DND-41 (cell line): ENCODE measurements at regions not wholly inside any gene's neighbourhood (a gene's known extent, or its start where the extent isn't known, plus 50 kb on each side); places are given as distances from the start of the nearest gene placed in this dataset.

Source experiments
- ATAC-seq: fragments of 200-7000 bp; cut with Tn5 transposase; 3 replicates; pipeline ENCODE4 v1.9.1; 2021; ENCODE audit warnings: low read depth; ENCODE audit not compliant: insufficient read depth
- DNase-seq: peaks from one replicate; pipeline ENCODE4 v3.0.0-alpha.2; 2020
- H2AFZ ChIP-seq: 2 replicates; pipeline ENCODE4 v1.6.0; 2012; ENCODE audit warnings: low read depth, low read length
- H3K27ac ChIP-seq: 2 replicates; pipeline ENCODE4 v1.5.1; 2012; ENCODE audit warnings: low read length, inconsistent platforms
- H3K27me3 ChIP-seq: fragments of 200-600 bp; sonication (generic); 2 replicates; pipeline ENCODE4 v1.6.0; 2012; ENCODE audit warnings: low read length, mild to moderate bottlenecking, inconsistent platforms; ENCODE audit not compliant: insufficient read depth, poor library complexity
- H3K36me3 ChIP-seq: 2 replicates; pipeline ENCODE4 v1.5.1; 2012; ENCODE audit warnings: low read length, inconsistent platforms; ENCODE audit not compliant: insufficient read depth
- H3K4me1 ChIP-seq: 2 replicates; pipeline ENCODE4 v1.5.1; 2012; ENCODE audit warnings: mild to moderate bottlenecking, low read length; ENCODE audit not compliant: insufficient read depth
- H3K4me2 ChIP-seq: 2 replicates; pipeline ENCODE4 v1.6.0; 2012; ENCODE audit warnings: mild to moderate bottlenecking, moderate library complexity, low read length, inconsistent platforms; ENCODE audit not compliant: insufficient read depth
- H3K4me3 ChIP-seq, 2 experiments: fragments of 200-600 bp in 1 of 2; shearing (Covaris generic) in 1 of 2; 2 replicates each; pipeline ENCODE4 v1.5.1; 2012 to 2016; ENCODE audit warnings: inconsistent platforms in 2 of 2, low read length in 2 of 2, mild to moderate bottlenecking in 2 of 2, low read depth in 1 of 2, moderate library complexity in 1 of 2
- H3K79me2 ChIP-seq: 2 replicates; pipeline ENCODE4 v1.6.0; 2012; ENCODE audit warnings: low read length, inconsistent platforms; ENCODE audit not compliant: insufficient read depth
- H3K9ac ChIP-seq: 2 replicates; pipeline ENCODE4 v1.6.0; 2012; ENCODE audit warnings: low read depth, mild to moderate bottlenecking, inconsistent platforms, low read length, moderate library complexity
- H3K9me3 ChIP-seq: 2 replicates; pipeline ENCODE4 v1.5.1; 2012; ENCODE audit warnings: low read length, moderate library complexity, mild to moderate bottlenecking, inconsistent platforms; ENCODE audit not compliant: insufficient read depth, severe bottlenecking
- H4K20me1 ChIP-seq: 2 replicates; pipeline ENCODE4 v1.6.0; 2012; ENCODE audit warnings: low read length; ENCODE audit not compliant: insufficient read depth
- CTCF ChIP-seq: IDR thresholded peaks from 2 replicates; pipeline ENCODE4 v1.5.1; 2012; ENCODE audit warnings: borderline replicate concordance, low read length, moderate library complexity, mild to moderate bottlenecking; ENCODE audit not compliant: poor library complexity, severe bottlenecking; ENCODE audit errors: extremely low read depth
- EZH2 ChIP-seq: IDR thresholded peaks from 3 replicates; pipeline ENCODE4 v1.6.1; 2012; ENCODE audit warnings: borderline replicate concordance, low read depth, mild to moderate bottlenecking, moderate library complexity, low read length, inconsistent platforms; ENCODE audit not compliant: severe bottlenecking

- Histone ChIP-seq H3K79me2 (no peaks in the 10 kb centered on the region), H3K4me3 (no peak overlapping the region), H3K27me3 (no peaks in the 10 kb centered on the region), H3K4me1 (no peaks in the 10 kb centered on the region), H3K36me3 (no peaks in the 10 kb centered on the region), H3K9ac (no peak overlapping the region), H2AFZ (no peak overlapping the region), H3K27ac (no peak overlapping the region), H4K20me1 (no peaks in the 10 kb centered on the region), H3K9me3 (no peaks in the 10 kb centered on the region), H3K4me2 (no peak overlapping the region)
- TF ChIP-seq EZH2 (no peak), CTCF (no peak)
- DNase-seq = no peak
- no peak for ATAC-seq
Observed at GRCh38 chr4:66558651-66559050, 888.4 kb upstream of the EPHA5 start.

GRCh38 chr4:66556651-66557278 is 886.5 kb upstream of the EPHA5 start:
- TF ChIP-seq EZH2 (no peak), CTCF (peak; percentile 13)
- Histone ChIP-seq H3K9me3 (no peaks in the 10 kb centered on the region), H3K4me1 (no peaks in the 10 kb centered on the region), H3K4me2 (no peak overlapping the region), H4K20me1 (no peaks in the 10 kb centered on the region), H3K79me2 (no peaks in the 10 kb centered on the region), H3K36me3 (no peaks in the 10 kb centered on the region), H3K4me3 (no peak overlapping the region), H3K27me3 (no peaks in the 10 kb centered on the region), H2AFZ (peak overlapping the region; percentile 55; the same call in 1 of the 2 replicates), H3K27ac (no peak overlapping the region), H3K9ac (no peak overlapping the region)
- no peak for DNase-seq
- no peak for ATAC-seq

GRCh38 chr4:66555301-66555700 is 885.0 kb upstream of the EPHA5 start:
- Histone ChIP-seq H3K36me3 (no peaks in the 10 kb centered on the region), H4K20me1 (no peaks in the 10 kb centered on the region), H2AFZ (no peak overlapping the region), H3K9me3 (no peaks in the 10 kb centered on the region), H3K27me3 (no peaks in the 10 kb centered on the region), H3K79me2 (no peaks in the 10 kb centered on the region), H3K4me1 (no peaks in the 10 kb centered on the region), H3K4me3 (no peak overlapping the region), H3K4me2 (no peak overlapping the region), H3K9ac (no peak overlapping the region), H3K27ac (no peak overlapping the region)
- TF ChIP-seq EZH2 = no peak
- TF ChIP-seq CTCF = no peak
- no peak for ATAC-seq
- no peak for DNase-seq
